Mucosa of gallbladder (tissue), 1 donor: ENCODE measurements at regions not wholly inside any gene's neighbourhood (a gene's known extent, or its start where the extent isn't known, plus 50 kb on each side); places are given as distances from the start of the nearest gene placed in this dataset.
"Not testable (repeated sequence)": the region's sequence is repeated elsewhere in the genome, so short reads cannot be mapped to it uniquely, and the experiment has no call there.

Source experiments
- DNase-seq: peaks from one replicate; pipeline ENCODE4 v3.0.0-alpha.2; 2020; ENCODE audit warnings: low spot score
- donor health status: DM: no; HTN: no; CAD: no.

GRCh38 chr9:73219985-73220626, 68.4 kb downstream of the ANXA1 start:
- no peak for DNase-seq

GRCh38 chr9:73223594-73223993, 71.9 kb downstream of the ANXA1 start:
- DNase-seq, result no peak

DNA sequence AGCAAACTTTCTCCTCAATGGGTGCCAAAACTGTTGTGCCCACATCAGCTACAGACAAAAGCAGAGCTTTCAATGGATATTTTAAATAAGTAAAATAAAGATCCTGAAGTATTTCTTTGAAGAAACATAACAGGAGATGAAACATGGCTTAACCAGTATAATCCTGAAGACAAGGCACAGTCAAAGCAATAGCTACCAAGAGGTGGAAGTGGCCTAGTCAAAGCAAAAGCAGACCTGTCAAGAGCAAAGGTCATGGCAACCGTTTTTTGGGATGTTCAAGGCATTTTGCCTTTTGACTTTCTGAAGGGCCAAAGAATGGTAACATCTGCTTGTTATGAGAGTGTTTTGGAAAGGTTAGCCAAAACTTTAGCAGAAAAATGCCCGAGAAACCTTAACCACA, 77.9 kb downstream of the ANXA1 start:
- DNase-seq, result no peak

- DNase-seq, result no peak
Measured at GRCh38 chr9:73230251-73230650, 78.6 kb downstream of the ANXA1 start.

DNA sequence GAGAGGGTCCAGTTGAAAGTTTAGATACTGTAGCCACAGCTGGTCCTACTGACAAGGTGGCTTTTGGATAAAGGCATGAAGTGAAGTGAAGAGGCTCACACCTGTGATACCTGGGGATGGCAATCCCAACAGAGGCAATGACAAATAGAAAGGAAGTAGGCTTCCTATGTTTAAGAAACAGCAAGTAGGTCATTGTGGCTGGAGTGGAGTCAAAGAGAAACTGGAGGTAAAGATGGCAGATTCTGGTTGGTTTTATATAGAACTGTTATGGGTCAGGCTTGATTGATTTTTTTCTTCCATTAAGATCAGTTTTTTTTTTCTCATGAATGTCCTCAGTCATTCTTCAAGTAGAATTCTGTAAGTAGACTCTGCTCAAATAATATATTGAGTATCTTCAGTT, 79.5 kb downstream of the ANXA1 start:
- no peak for DNase-seq

GRCh38 chr9:73233359-73234007, 81.8 kb downstream of the ANXA1 start:
- no peak for DNase-seq

DNA sequence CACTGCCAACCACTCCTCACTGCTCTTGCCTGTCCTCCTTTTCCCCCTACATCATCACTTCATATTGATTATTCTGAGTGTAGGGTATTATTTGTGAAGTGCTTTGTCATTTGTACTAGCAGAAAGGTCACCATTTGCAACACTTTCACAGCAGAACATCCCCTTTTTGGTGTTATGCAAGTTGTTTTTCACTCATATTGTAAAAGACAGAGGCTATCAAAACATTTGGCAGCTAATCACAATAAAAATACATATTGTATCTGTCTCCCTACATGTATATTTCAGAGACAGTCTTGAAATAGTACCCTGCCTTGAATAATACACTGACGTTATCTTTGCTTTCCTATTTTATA, 82.3 kb downstream of the ANXA1 start:
- no peak for DNase-seq

- no peak for DNase-seq
Measured at GRCh38 chr9:73237140-73237539, 85.5 kb downstream of the ANXA1 start.

DNA sequence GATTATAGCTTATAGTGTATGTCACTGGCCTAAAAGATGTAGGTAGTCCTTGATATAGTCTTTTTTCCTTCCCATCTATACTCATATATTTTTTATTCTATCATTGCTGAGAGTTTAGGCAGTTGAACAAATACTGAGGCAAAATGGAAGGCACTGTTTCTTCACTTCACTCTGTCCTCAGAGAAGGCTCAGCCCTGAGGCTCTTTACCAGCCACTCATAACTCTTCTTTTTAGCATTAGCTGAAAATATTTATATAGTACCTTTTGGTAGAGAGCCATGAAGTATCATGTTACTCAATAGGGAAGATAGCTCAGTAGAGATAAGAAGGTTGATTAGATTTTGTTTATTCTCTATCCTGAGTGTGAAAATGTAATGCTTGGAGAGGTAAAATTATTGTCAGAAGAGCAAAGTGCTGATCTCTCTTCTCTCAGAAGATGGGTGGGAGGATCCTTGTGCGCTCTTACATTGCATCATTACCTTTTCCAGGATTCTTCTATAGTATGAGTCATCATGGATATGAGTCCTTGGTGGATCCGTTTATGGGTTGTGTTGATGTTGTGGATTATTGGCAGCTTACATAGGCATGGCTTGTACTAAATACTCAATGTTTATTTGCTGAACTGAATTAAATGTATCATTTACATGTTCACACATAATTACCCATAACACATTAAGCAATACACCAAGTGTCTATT, 88.1 kb downstream of the ANXA1 start:
- DNase-seq, result no peak

DNA sequence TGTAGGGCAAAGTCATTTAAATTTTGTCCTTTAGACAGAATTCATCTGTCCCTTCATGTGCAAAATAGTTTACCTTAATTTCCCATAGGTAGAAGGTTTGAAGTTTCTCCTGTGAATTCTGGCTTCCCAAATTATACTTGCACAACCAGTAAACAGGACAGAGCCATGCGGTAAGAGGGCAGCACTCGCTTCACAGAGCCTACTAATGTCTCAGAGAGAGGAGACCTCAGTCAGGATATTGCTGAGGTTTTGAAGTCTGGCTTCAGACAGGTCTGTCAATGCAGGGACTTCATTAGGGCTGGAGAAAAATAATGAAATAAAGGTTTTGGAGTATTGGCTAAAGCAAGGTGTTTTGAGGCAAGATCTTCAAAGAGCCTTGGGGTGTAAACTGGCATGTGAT, 91.4 kb downstream of the ANXA1 start:
- DNase-seq, result no peak

DNA sequence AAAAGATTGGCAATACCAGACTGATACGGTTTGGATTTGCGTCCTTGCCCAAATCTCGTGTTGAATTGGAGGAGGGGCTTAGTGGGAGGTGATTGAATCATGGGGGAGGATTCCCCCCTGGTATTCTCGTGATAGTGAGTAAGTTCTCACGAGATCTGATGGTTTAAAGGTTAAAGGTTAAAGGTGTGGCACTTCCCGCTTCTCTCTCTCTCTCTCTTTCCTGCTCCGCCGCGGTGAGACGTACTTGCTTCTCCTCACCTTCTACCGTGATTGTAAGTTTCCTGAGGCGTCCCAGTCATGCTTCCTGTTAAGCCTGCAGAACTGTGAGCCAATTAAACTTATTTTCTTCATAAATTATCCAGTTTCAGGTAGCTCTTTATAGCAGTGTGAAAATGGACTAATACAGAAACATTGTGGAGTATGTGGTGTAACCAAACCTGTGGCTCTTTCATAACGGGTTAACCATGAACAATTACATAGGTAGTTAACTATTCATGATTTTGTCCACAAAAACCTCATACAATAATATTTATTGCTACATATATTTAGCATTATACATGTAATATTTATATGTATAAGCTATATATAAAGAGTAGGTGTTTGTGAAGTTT, 107.5 kb downstream of the ANXA1 start:
- no peak for DNase-seq

DNA sequence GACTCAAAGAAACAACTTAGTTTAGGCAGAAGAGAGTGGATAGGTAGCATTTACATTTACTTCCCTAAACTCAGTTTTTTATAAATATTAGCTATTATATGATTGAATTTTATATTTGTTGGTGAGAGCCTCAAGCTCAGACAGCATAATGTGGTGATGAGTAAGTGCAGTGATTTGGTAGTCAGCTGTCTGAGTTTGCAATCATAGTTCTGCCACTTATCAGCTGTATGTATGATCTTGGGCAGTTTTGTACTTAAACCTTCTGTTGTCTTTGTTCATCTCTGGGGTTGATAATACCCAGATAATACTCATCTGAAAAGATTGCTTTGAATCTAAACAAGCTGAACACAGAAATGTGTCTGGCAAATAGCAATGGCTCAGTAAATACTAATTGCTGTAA, 108.8 kb downstream of the ANXA1 start:
- no peak for DNase-seq

GRCh38 chr9:73264631-73265030, 113.0 kb downstream of the ANXA1 start:
- DNase-seq, result no peak

- DNase-seq, result no peak
Measured at GRCh38 chr9:73265876-73266275, 114.2 kb downstream of the ANXA1 start.

DNA sequence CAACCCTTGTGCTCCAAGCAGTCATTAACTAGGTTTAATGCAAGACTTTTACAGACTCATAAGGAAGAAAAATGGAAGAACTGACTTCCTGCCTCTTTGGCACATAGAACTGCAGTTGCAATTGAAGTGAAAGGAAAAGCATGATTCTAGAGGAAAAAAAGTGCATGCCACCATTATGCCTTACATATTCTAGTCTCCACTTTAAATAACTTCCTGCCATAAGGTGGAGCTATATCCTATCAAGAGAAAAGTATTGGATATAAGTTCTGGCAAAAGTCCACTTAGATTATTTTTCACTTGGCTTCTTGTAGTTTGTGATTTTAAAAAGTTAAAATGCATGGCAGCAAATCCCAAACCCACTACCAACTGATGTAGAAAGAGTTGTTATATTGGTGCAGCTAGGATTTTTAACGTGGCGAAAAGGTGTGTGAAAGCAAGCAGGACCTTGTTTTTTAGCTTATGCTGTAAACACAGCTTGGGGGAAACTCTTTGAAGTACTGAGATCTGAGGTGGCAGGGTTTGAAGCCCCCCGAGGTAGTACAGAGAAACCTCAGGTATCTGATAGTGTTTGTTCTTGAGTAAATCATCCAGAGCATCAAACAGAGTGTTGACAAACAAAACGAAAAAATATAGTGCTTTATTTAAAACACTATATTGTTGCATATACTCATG, 117.9 kb downstream of the ANXA1 start:
- DNase-seq, result no peak

DNA sequence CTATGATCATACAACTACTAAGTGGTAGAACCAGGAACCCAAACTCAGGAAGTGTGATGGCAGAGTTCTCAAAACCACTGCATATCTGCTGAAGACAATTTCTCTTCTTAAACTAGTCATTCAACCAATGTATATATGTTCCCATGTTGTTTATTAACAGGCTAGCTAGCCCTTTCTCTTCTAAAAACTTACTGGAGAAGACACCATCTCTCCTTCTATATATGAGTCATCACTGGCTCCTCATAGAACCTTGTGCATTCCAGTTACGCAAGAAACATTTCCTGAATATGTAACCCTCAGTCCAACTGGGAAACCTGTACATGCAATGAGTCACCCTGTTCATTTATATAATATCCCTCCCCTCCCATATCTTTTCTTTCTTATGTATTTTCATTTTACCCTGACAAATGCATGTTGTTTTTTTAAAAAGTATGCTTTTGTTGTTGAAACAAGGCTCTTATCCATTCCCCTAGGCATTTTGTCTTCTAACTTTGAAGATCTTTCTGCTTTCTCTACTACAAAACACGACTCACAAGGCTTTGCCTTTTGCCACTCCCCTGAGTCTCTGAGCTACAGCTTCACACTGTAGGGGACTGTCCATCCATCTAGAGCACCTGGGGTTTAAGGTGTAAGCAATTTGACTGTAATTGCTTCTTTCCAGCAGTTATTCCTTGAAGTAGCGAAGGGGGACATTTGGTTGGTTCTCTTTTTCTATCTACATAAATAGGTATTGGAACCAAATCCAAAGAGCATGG, 119.5 kb downstream of the ANXA1 start:
- no peak for DNase-seq

DNA sequence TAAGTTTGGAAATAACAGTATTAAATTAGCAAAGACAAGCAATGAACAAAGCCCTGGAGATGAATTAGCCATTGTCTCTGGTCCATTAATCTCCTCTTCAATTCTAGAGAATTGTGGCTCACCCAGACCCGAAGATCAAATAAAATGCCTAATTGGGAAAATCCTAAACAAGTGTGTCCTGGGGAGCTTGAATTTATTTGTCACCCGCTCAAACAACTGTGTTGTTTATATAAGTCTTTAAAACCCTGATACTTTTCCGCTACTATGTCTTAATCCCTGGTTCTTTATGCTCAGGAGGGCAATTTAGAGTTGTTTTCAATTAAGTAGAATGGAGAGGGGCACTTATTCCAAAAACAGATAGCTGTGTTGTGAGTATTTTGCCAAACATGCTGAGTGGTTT, 128.4 kb downstream of the ANXA1 start:
- DNase-seq, result no peak

DNA sequence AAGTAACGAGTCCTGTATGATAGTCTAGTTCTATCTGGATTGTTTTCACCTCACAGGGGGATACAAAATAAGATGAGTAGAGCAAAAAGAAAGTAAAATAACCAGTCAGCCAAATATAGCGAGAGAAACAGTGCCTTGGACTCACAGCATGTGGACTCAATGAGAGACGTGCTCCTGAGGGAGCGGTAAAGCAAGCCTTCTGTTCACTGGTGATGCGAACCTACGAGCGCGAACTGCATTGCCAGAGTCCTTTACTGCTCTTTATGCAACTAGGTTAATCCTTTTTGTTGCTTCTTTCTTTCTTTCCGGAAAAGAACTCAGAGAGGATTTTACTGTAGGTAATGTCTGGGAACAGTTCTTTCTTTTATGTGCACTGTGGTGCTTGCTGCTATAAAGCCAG, 132.7 kb downstream of the ANXA1 start:
- DNase-seq, result no peak

DNA sequence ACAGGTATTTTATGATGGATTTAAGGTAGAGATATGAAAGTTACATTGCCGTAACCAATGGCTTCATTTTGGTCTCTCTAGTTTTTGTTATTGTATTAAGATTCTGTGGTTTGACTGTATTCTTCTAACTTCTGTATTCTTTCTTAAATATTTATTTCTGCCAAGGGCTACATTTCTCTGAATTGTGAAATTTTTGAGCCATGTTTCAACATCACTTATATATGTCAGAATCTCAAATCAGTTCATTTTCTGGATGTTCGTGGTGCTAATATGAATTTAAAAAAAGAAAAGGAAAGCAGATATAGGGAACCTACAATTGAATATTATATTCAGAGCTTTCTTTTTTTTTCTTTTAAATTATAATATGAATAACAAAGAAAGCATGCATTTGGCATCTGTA, 142.7 kb downstream of the ANXA1 start:
- no peak for DNase-seq

DNA sequence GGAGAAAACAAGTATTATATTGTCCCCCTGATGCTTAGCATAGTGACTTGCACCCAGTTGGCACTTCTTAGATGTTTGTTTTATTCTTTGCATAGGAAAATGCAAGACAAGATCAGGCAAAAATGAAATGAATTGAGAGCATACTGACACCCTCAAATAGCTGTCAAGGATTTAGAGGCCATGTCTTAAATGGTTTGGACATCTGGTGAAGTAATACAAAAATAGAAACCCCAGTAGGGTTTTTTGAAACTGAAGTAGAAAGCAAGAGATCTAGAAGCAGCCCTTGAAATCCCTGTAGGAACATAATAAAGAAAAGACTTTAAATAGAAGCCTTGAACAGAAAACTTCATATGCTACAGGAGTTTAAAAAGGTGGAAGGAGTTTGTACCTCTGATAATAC, 174.3 kb downstream of the ANXA1 start:
- DNase-seq, result no peak

- no peak for DNase-seq
Measured at GRCh38 chr9:73327149-73327548, 175.5 kb downstream of the ANXA1 start.

DNA sequence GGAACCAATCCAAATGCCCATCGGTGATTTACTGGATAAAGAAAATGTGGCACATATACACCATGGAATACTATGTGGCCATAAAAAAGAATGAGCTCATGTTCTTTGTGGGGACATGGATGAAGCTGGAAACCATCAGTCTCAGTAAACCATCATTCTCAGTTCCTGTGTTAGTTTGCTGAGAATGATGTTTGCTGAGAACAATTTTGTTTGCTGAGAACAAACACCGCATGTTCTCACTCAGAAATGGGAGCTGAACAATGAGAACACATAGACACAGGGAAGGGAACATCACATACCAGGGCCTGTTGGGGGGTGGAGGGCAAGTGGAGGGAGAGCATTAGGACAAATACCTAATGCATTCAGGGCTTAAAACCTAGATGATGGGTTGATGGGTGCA, 185.5 kb downstream of the ANXA1 start:
- not testable (repeated sequence) for DNase-seq
